Osteoblast (primary cell): ENCODE measurements at regions not wholly inside any gene's neighbourhood (a gene's known extent, or its start where the extent isn't known, plus 50 kb on each side); places are given as distances from the start of the nearest gene placed in this dataset.

Experiments used
- DNase-seq: peaks from one replicate; pipeline ENCODE4 v3.0.0; 2011; ENCODE audit warnings: low spot score, mixed read lengths; ENCODE audit not compliant: insufficient read length; ENCODE audit errors: missing footprints
- H2AFZ ChIP-seq: 2 replicates; pipeline ENCODE4 v1.6.0; 2011; ENCODE audit warnings: mild to moderate bottlenecking, low read length
- H3K27ac ChIP-seq: 2 replicates; pipeline ENCODE4 v1.5.1; 2011; ENCODE audit warnings: mild to moderate bottlenecking, low read depth, low read length, moderate library complexity
- H3K27me3 ChIP-seq: 2 replicates; pipeline ENCODE4 v1.6.0; 2012; ENCODE audit warnings: mild to moderate bottlenecking, control low read depth, inconsistent platforms, low read length, moderate library complexity; ENCODE audit not compliant: insufficient read depth
- H3K36me3 ChIP-seq: 2 replicates; pipeline ENCODE4 v1.5.1; 2011; ENCODE audit warnings: mild to moderate bottlenecking, low read length, control low read depth, moderate library complexity; ENCODE audit not compliant: insufficient read depth
- H3K4me1 ChIP-seq: 2 replicates; pipeline ENCODE4 v1.5.1; 2011; ENCODE audit warnings: mild to moderate bottlenecking, low read length, control low read depth, moderate library complexity; ENCODE audit not compliant: insufficient read depth
- H3K4me2 ChIP-seq: 2 replicates; pipeline ENCODE4 v1.6.0; 2011; ENCODE audit warnings: mild to moderate bottlenecking, low read length; ENCODE audit not compliant: insufficient read depth
- H3K4me3 ChIP-seq: fragments of 200-600 bp; sonication (generic); 3 replicates; pipeline ENCODE4 v1.5.1; 2012; ENCODE audit warnings: mild to moderate bottlenecking, low read length, inconsistent platforms; ENCODE audit not compliant: insufficient read depth
- H3K79me2 ChIP-seq: 2 replicates; pipeline ENCODE4 v1.6.0; 2012; ENCODE audit warnings: mild to moderate bottlenecking, low read length, control low read depth, inconsistent platforms; ENCODE audit not compliant: insufficient read depth
- H3K9me3 ChIP-seq: 2 replicates; pipeline ENCODE4 v1.5.1; 2011; ENCODE audit warnings: low read depth, low read length, control low read depth
- H4K20me1 ChIP-seq: 2 replicates; pipeline ENCODE4 v1.6.0; 2012; ENCODE audit warnings: mild to moderate bottlenecking, low read length, control low read depth; ENCODE audit not compliant: insufficient read depth
- TF ChIP-seq, protein P1 (sequence below): IDR thresholded peaks from 2 replicates; pipeline ENCODE4 v1.5.1; 2011; ENCODE audit warnings: mild to moderate bottlenecking, low read depth, low read length, moderate library complexity; ENCODE audit errors: extremely low read depth

DNA sequence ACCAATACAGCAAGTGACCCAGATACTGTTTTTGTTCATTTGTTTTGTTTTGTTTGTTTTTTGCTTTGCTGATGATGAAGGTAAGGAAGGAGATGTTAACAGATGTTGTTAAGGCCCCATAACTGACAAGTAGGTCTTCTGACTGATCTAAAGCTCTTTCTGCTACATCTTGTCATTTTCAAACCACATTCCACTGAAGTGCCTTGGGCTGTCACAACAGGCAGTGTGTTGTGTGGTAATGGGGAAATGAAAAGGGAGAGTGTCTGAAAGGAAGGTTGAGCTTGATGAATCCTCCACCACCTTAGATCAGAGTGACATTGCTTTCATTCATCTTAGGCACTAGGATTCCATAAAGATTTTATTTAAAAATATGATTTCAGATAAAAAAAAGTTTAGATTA is 479.4 kb upstream of the SYNCRIP start:
- DNase-seq = no peak
- H3K4me3 ChIP-seq = no peak overlapping the region
- H2AFZ ChIP-seq = no peak overlapping the region
- no peaks in the 10 kb centered on the region for H3K27me3 ChIP-seq
- H3K79me2 ChIP-seq = no peaks in the 10 kb centered on the region
- TF ChIP-seq, protein P1, sequence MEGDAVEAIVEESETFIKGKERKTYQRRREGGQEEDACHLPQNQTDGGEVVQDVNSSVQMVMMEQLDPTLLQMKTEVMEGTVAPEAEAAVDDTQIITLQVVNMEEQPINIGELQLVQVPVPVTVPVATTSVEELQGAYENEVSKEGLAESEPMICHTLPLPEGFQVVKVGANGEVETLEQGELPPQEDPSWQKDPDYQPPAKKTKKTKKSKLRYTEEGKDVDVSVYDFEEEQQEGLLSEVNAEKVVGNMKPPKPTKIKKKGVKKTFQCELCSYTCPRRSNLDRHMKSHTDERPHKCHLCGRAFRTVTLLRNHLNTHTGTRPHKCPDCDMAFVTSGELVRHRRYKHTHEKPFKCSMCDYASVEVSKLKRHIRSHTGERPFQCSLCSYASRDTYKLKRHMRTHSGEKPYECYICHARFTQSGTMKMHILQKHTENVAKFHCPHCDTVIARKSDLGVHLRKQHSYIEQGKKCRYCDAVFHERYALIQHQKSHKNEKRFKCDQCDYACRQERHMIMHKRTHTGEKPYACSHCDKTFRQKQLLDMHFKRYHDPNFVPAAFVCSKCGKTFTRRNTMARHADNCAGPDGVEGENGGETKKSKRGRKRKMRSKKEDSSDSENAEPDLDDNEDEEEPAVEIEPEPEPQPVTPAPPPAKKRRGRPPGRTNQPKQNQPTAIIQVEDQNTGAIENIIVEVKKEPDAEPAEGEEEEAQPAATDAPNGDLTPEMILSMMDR = no peak
- H3K4me1 ChIP-seq = no peaks in the 10 kb centered on the region
- no peaks in the 10 kb centered on the region for H3K9me3 ChIP-seq
- H3K36me3 ChIP-seq = no peaks in the 10 kb centered on the region
- no peak overlapping the region for H3K4me2 ChIP-seq
- no peaks in the 10 kb centered on the region for H4K20me1 ChIP-seq
- H3K27ac ChIP-seq = no peak overlapping the region

DNA sequence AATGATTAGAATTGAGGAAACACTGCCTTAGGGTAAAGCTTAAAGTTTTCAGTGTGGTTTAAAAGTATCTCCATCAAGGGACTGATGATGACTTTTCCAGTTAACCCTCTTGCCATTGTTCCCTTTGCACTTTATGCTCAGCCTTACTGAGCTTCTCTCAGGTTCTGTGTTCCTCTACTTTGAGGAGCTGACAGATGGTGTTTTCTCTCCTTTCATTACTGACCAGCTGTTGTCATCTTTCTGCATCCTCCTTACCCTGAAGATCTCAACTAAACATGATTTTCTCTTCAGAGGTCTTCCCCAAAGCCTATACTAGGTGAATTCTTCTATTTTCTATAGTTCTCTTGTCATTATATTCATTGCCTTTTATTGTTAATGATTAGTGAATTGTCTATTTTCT is 475.6 kb upstream of the SYNCRIP start:
- H3K79me2 ChIP-seq = no peaks in the 10 kb centered on the region
- H3K9me3 ChIP-seq = peaks cover 4% of the 10 kb centered on the region
- TF ChIP-seq, protein P1 = no peak
- H3K4me3 ChIP-seq = no peak overlapping the region
- H3K27ac ChIP-seq = no peak overlapping the region
- no peak for DNase-seq
- H3K27me3 ChIP-seq = no peaks in the 10 kb centered on the region
- H4K20me1 ChIP-seq = no peaks in the 10 kb centered on the region
- H3K36me3 ChIP-seq = no peaks in the 10 kb centered on the region
- no peaks in the 10 kb centered on the region for H3K4me1 ChIP-seq
- no peak overlapping the region for H3K4me2 ChIP-seq
- no peak overlapping the region for H2AFZ ChIP-seq

DNA sequence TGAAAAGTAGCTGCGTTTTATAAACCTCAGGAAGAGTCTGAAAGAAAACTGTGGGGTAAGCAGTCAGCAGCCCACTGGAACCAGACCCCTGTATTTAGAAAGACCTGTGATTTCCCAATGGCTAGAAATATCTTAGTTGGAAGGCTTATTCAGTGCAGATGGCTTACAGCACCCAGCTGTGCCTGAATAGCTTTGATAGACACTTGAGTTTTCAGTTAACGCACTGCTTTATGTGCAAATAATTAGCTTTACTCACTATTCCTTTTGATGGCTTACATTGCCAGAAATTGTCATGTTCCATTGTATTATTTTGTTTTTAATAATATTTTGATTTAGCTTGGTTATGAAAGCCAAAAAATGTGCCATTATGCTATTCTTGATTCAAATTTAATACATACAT is 465.3 kb upstream of the SYNCRIP start:
- Histone ChIP-seq H3K79me2 (no peaks in the 10 kb centered on the region), H3K36me3 (no peaks in the 10 kb centered on the region), H3K27me3 (no peaks in the 10 kb centered on the region), H2AFZ (no peak overlapping the region), H3K4me2 (no peak overlapping the region), H4K20me1 (no peaks in the 10 kb centered on the region), H3K27ac (no peak overlapping the region), H3K4me3 (no peak overlapping the region), H3K4me1 (no peaks in the 10 kb centered on the region), H3K9me3 (peaks cover 2% of the 10 kb centered on the region)
- TF ChIP-seq, protein P1 = no peak
- no peak for DNase-seq

DNA sequence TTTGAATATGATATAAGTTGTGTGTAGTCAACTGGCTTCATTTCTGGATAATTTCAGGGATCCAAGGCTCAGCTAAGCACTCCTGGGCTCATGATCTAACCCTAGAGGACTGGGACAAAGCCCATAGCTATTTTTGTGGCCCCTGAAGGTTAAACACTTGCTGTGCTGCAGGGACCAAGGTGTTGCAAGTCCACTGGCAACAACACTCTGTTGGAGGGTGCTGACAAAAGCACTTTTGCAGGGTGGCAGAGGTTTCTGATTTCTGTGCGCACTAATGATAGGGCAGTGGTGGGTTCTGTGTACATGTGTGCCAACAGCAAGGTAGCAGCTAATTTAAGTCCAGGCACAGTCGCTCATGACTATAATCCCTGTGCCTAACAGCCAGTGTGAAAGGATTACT is 445.3 kb upstream of the SYNCRIP start:
- DNase-seq = no peak
- Histone ChIP-seq H4K20me1 (no peaks in the 10 kb centered on the region), H3K4me2 (no peak overlapping the region), H3K27ac (no peak overlapping the region), H3K36me3 (no peaks in the 10 kb centered on the region), H3K4me1 (no peaks in the 10 kb centered on the region), H3K79me2 (no peaks in the 10 kb centered on the region), H3K27me3 (no peaks in the 10 kb centered on the region), H3K4me3 (no peak overlapping the region), H2AFZ (no peak overlapping the region), H3K9me3 (no peaks in the 10 kb centered on the region)
- TF ChIP-seq, protein P1 = no peak
